Astrocyte of the cerebellum (primary cell): ENCODE measurements at regions not wholly inside any gene's neighbourhood (a gene's known extent, or its start where the extent isn't known, plus 50 kb on each side); places are given as distances from the start of the nearest gene placed in this dataset.
"Not testable (repeated sequence)": the region's sequence is repeated elsewhere in the genome, so short reads cannot be mapped to it uniquely, and the experiment has no call there.

Source experiments
- DNase-seq: peaks from one replicate; pipeline ENCODE4 v3.0.0-alpha.2; 2011; ENCODE audit warnings: low read depth
- H3K4me3 ChIP-seq: 2 replicates; pipeline ENCODE4 v1.5.1; 2011; ENCODE audit warnings: mild to moderate bottlenecking, low read depth, low read length, moderate library complexity
- CTCF ChIP-seq: IDR thresholded peaks from 2 replicates; pipeline ENCODE4 v1.5.1; 2012; ENCODE audit warnings: low read length, low read depth, moderate library complexity, mild to moderate bottlenecking; ENCODE audit errors: missing control alignments
- in situ Hi-C: cut with HindIII; loops from 2 replicates; pipeline ENCODE4 v1.10.0; 2017; ENCODE audit warnings: low sequenced_read_pairs

GRCh38 chr4:147160908-147161513 is 215.3 kb upstream of the TTC29 start:
- no peak overlapping the region for H3K4me3 ChIP-seq
- in situ Hi-C loops = no loop called here
- DNase-seq = peak; percentile 37
- TF ChIP-seq CTCF = peak; percentile 86

GRCh38 chr4:147163311-147163710 is 217.6 kb upstream of the TTC29 start:
- no peak overlapping the region for H3K4me3 ChIP-seq
- in situ Hi-C loops = no loop called here
- TF ChIP-seq CTCF = no peak
- DNase-seq = no peak

- H3K4me3 ChIP-seq, DNase-seq, in situ Hi-C loops: not testable (repeated sequence)
Observed at GRCh38 chr4:147168200-147168599, 222.5 kb upstream of the TTC29 start.

GRCh38 chr4:147173322-147173721 is 227.7 kb upstream of the TTC29 start:
- in situ Hi-C loops = no loop called here
- no peak overlapping the region for H3K4me3 ChIP-seq
- no peak for DNase-seq
- no peak for TF ChIP-seq CTCF

- TF ChIP-seq CTCF = no peak
- DNase-seq = no peak
- in situ Hi-C loops = no loop called here
- H3K4me3 ChIP-seq = no peak overlapping the region
Observed at GRCh38 chr4:147173797-147174432, 228.3 kb upstream of the TTC29 start.

- no peak for TF ChIP-seq CTCF
- no peak overlapping the region for H3K4me3 ChIP-seq
- DNase-seq = no peak
- in situ Hi-C loops = no loop called here
Observed at GRCh38 chr4:147174591-147174990, 228.9 kb upstream of the TTC29 start.

- no peak for TF ChIP-seq CTCF
- no peak for DNase-seq
- H3K4me3 ChIP-seq = no peak overlapping the region
- in situ Hi-C loops = no loop called here
Observed at GRCh38 chr4:147175460-147176025, 229.9 kb upstream of the TTC29 start.
